ENCODE measurements at regions not wholly inside any gene's neighbourhood (a gene's known extent, or its start where the extent isn't known, plus 50 kb on each side); places are given as distances from the start of the nearest gene placed in this dataset.

GRCh38 chr4:44071959-44072955 lies 376.4 kb downstream of the KCTD8 start:
- Mint-ChIP-seq H3K9me3 (peaks cover 0 to 18% (median 6%) of the 10 kb centered on the region in 5 donors), H3K4me3 (no peak overlapping the region), H3K27me3 (no peaks in the 10 kb centered on the region), H3K36me3 (no peaks in the 10 kb centered on the region), H3K27ac (no peak overlapping the region), H3K4me1 (no peaks in the 10 kb centered on the region)
- no peaks in the 10 kb centered on the region for H3K9me3 ChIP-seq (ENCODE audit: low read length)
- H3K27me3 ChIP-seq (ENCODE audit: insufficient read depth, low read length, poor library complexity, severe bottlenecking) = no peaks in the 10 kb centered on the region
- no peak for DNase-seq
- ChIA-PET CTCF (no interaction called here), POLR2A (no interaction called here)
- H3K36me3 ChIP-seq (ENCODE audit: insufficient read depth, low read length) = no peaks in the 10 kb centered on the region
- H3K27ac ChIP-seq (ENCODE audit: low read depth, low read length) = no peak overlapping the region
- H3K4me3 ChIP-seq (ENCODE audit: low read length) = no peak overlapping the region
- H3K4me1 ChIP-seq (ENCODE audit: insufficient read depth, low read length) = no peaks in the 10 kb centered on the region

GRCh38 chr4:44086753-44087152 lies 361.9 kb downstream of the KCTD8 start:
- CTCF ChIA-PET = no interaction called here
- no peak overlapping the region for H3K4me3 Mint-ChIP-seq
- no peaks in the 10 kb centered on the region for H3K27me3 Mint-ChIP-seq
- H3K4me3 ChIP-seq (ENCODE audit: low read length) = no peak overlapping the region
- H3K27ac ChIP-seq (ENCODE audit: low read depth, low read length) = no peak overlapping the region
- DNase-seq = no peak
- H3K36me3 ChIP-seq (ENCODE audit: insufficient read depth, low read length) = no peaks in the 10 kb centered on the region
- no peaks in the 10 kb centered on the region for H3K4me1 Mint-ChIP-seq
- H3K27me3 ChIP-seq (ENCODE audit: insufficient read depth, low read length, poor library complexity, severe bottlenecking) = no peaks in the 10 kb centered on the region
- H3K27ac Mint-ChIP-seq = no peak overlapping the region
- peaks cover 4% of the 10 kb centered on the region for H3K9me3 ChIP-seq (ENCODE audit: low read length)
- H3K9me3 Mint-ChIP-seq = peaks cover 0 to 30% (median 6%) of the 10 kb centered on the region in 5 donors
- POLR2A ChIA-PET = no interaction called here
- no peaks in the 10 kb centered on the region for H3K36me3 Mint-ChIP-seq
- no peaks in the 10 kb centered on the region for H3K4me1 ChIP-seq (ENCODE audit: insufficient read depth, low read length)

- Mint-ChIP-seq H3K4me3 (no peak overlapping the region), H3K4me1 (no peaks in the 10 kb centered on the region), H3K9me3 (peaks cover 2 to 9% (median 5%) of the 10 kb centered on the region in 5 donors), H3K36me3 (no peaks in the 10 kb centered on the region), H3K27ac (no peak overlapping the region), H3K27me3 (no peaks in the 10 kb centered on the region)
- H3K4me3 ChIP-seq (ENCODE audit: low read length) = no peak overlapping the region
- no peak overlapping the region for H3K27ac ChIP-seq (ENCODE audit: low read depth, low read length)
- ChIA-PET POLR2A (no interaction called here), CTCF (no interaction called here)
- H3K36me3 ChIP-seq (ENCODE audit: insufficient read depth, low read length) = no peaks in the 10 kb centered on the region
- no peaks in the 10 kb centered on the region for H3K4me1 ChIP-seq (ENCODE audit: insufficient read depth, low read length)
- no peak for DNase-seq
- H3K27me3 ChIP-seq (ENCODE audit: insufficient read depth, low read length, poor library complexity, severe bottlenecking) = no peaks in the 10 kb centered on the region
- no peaks in the 10 kb centered on the region for H3K9me3 ChIP-seq (ENCODE audit: low read length)
Observed at GRCh38 chr4:44093390-44093789, 355.2 kb downstream of the KCTD8 start.

GRCh38 chr4:44098973-44099372 lies 349.6 kb downstream of the KCTD8 start:
- no peak for DNase-seq
- Histone ChIP-seq H3K4me1 (ENCODE audit: insufficient read depth, low read length) (no peaks in the 10 kb centered on the region), H3K27ac (ENCODE audit: low read depth, low read length) (no peak overlapping the region), H3K36me3 (ENCODE audit: insufficient read depth, low read length) (no peaks in the 10 kb centered on the region), H3K9me3 (ENCODE audit: low read length) (no peaks in the 10 kb centered on the region), H3K27me3 (ENCODE audit: insufficient read depth, low read length, poor library complexity, severe bottlenecking) (no peaks in the 10 kb centered on the region), H3K4me3 (ENCODE audit: low read length) (no peak overlapping the region)
- Mint-ChIP-seq H3K4me1 (no peaks in the 10 kb centered on the region), H3K27ac (no peak overlapping the region), H3K27me3 (no peaks in the 10 kb centered on the region), H3K4me3 (no peak overlapping the region), H3K9me3 (peaks cover 7 to 33% (median 10%) of the 10 kb centered on the region in 5 donors), H3K36me3 (no peaks in the 10 kb centered on the region)
- ChIA-PET CTCF (no interaction called here), POLR2A (no interaction called here)

- H3K9me3 Mint-ChIP-seq = peaks cover 8 to 39% (median 12%) of the 10 kb centered on the region in 5 donors
- Histone ChIP-seq H3K9me3 (ENCODE audit: low read length) (no peaks in the 10 kb centered on the region), H3K36me3 (ENCODE audit: insufficient read depth, low read length) (no peaks in the 10 kb centered on the region), H3K27me3 (ENCODE audit: insufficient read depth, low read length, poor library complexity, severe bottlenecking) (no peaks in the 10 kb centered on the region), H3K4me1 (ENCODE audit: insufficient read depth, low read length) (no peaks in the 10 kb centered on the region), H3K4me3 (ENCODE audit: low read length) (no peak overlapping the region), H3K27ac (ENCODE audit: low read depth, low read length) (no peak overlapping the region)
- no peak overlapping the region for H3K27ac Mint-ChIP-seq
- peaks cover 0 to 1% of the 10 kb centered on the region in 2 donors for H3K27me3 Mint-ChIP-seq
- CTCF ChIA-PET = no interaction called here
- H3K4me1 Mint-ChIP-seq = no peaks in the 10 kb centered on the region
- POLR2A ChIA-PET = no interaction called here
- no peak overlapping the region for H3K4me3 Mint-ChIP-seq
- DNase-seq = no peak
- no peaks in the 10 kb centered on the region for H3K36me3 Mint-ChIP-seq
Observed at GRCh38 chr4:44100456-44100855, 348.2 kb downstream of the KCTD8 start.

- Mint-ChIP-seq H3K27me3 (no peaks in the 10 kb centered on the region), H3K27ac (no peak overlapping the region), H3K4me3 (no peak overlapping the region), H3K36me3 (no peaks in the 10 kb centered on the region), H3K4me1 (no peaks in the 10 kb centered on the region), H3K9me3 (peaks cover 0 to 12% (median 8%) of the 10 kb centered on the region in 5 donors)
- Histone ChIP-seq H3K27ac (ENCODE audit: low read depth, low read length) (no peak overlapping the region), H3K4me1 (ENCODE audit: insufficient read depth, low read length) (no peaks in the 10 kb centered on the region), H3K36me3 (ENCODE audit: insufficient read depth, low read length) (no peaks in the 10 kb centered on the region), H3K4me3 (ENCODE audit: low read length) (no peak overlapping the region), H3K9me3 (ENCODE audit: low read length) (no peaks in the 10 kb centered on the region), H3K27me3 (ENCODE audit: insufficient read depth, low read length, poor library complexity, severe bottlenecking) (no peaks in the 10 kb centered on the region)
- ChIA-PET POLR2A (no interaction called here), CTCF (no interaction called here)
- DNase-seq = no peak
Observed at GRCh38 chr4:44118971-44119680, 329.5 kb downstream of the KCTD8 start.

GRCh38 chr4:44120646-44121045 lies 328.0 kb downstream of the KCTD8 start:
- Mint-ChIP-seq H3K4me3 (no peak overlapping the region), H3K27ac (no peak overlapping the region), H3K4me1 (no peaks in the 10 kb centered on the region), H3K36me3 (no peaks in the 10 kb centered on the region), H3K27me3 (no peaks in the 10 kb centered on the region), H3K9me3 (peaks cover 0 to 8% (median 5%) of the 10 kb centered on the region in 5 donors)
- Histone ChIP-seq H3K27me3 (ENCODE audit: insufficient read depth, low read length, poor library complexity, severe bottlenecking) (no peaks in the 10 kb centered on the region), H3K9me3 (ENCODE audit: low read length) (no peaks in the 10 kb centered on the region), H3K4me1 (ENCODE audit: insufficient read depth, low read length) (no peaks in the 10 kb centered on the region), H3K4me3 (ENCODE audit: low read length) (no peak overlapping the region), H3K27ac (ENCODE audit: low read depth, low read length) (no peak overlapping the region), H3K36me3 (ENCODE audit: insufficient read depth, low read length) (no peaks in the 10 kb centered on the region)
- CTCF ChIA-PET = interaction anchor here (1.0 kb wide), 1 partner anchor 9 kb away, joined by 3 read pairs; no protein-coding TSS in a partner anchor
- POLR2A ChIA-PET = no interaction called here
- DNase-seq = no peak

- CTCF ChIA-PET = interaction anchor here (1.0 kb wide), 1 partner anchor 8 kb away, joined by 3 read pairs; no protein-coding TSS in a partner anchor
- Mint-ChIP-seq H3K4me3 (no peak overlapping the region), H3K27ac (no peak overlapping the region), H3K9me3 (peaks cover 0 to 8% (median 4%) of the 10 kb centered on the region in 5 donors), H3K36me3 (no peaks in the 10 kb centered on the region), H3K4me1 (no peaks in the 10 kb centered on the region), H3K27me3 (no peaks in the 10 kb centered on the region)
- H3K4me3 ChIP-seq (ENCODE audit: low read length) = no peak overlapping the region
- no peak overlapping the region for H3K27ac ChIP-seq (ENCODE audit: low read depth, low read length)
- H3K9me3 ChIP-seq (ENCODE audit: low read length) = no peaks in the 10 kb centered on the region
- H3K4me1 ChIP-seq (ENCODE audit: insufficient read depth, low read length) = no peaks in the 10 kb centered on the region
- POLR2A ChIA-PET = no interaction called here
- no peaks in the 10 kb centered on the region for H3K27me3 ChIP-seq (ENCODE audit: insufficient read depth, low read length, poor library complexity, severe bottlenecking)
- DNase-seq = no peak
- H3K36me3 ChIP-seq (ENCODE audit: insufficient read depth, low read length) = no peaks in the 10 kb centered on the region
Observed at GRCh38 chr4:44121210-44121609, 327.4 kb downstream of the KCTD8 start.
